Left ventricle myocardium superior (tissue), 1 donor: ENCODE measurements at regions not wholly inside any gene's neighbourhood (a gene's known extent, or its start where the extent isn't known, plus 50 kb on each side); places are given as distances from the start of the nearest gene placed in this dataset.

ENCODE experiments used
- ATAC-seq: fragments of 200-7000 bp; cut with Tn5 transposase; one replicate; pipeline ENCODE4 v1.9.1; 2020; ENCODE audit warnings: mild to moderate bottlenecking, moderate library complexity
- DNase-seq: peaks from one replicate; pipeline ENCODE4 v3.0.0-alpha.2; 2020
- intact Hi-C: fragments of 100-400 bp; cut with micrococcal nuclease; formaldehyde crosslinking; loops from one replicate; pipeline ENCODE4 v1.11.0; 2022
- donor health status: DM: no; HTN: yes; CAD: no; lungs with severe emphysema.

DNA sequence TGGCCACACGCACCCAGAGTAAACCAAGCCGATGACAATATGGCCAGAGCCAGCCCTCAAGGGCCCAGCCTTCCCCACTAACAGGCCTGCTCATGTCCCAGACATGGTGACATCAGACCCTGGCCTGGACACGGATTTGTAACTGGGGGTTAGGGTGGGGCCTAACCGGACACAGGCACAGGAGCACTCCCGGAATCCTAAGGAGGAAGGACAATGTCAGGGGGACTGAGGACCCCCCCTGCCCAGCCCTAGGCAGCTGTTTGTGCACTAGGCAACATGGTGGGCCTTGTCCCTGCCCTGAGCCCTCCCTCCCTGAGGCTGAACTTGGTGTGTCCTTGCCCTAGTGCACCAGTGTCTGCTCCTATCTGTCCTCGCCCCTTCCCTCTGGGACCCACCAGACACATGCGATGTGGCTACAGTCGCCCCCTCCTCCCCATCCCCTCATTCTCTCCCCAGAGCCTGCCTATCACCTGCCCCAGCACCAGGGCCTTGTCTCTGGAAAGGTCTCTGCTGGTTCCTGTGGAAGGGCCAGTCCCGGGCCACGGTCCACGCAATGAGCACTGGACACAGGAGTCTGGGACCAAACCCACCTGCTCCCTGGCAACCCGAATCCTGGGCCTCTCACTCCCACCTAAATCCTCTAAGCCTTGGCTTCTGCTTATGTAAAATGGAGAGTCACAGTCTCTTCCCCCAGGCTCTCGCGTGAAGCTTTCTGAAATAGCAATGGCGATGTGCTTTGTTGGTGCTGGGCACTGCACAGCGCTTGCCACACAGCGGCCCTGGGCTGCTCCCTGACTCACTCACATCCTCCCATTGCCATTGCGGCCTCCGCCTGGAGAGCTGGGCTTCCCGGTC is 76.5 kb upstream of the RAB6C start:
- DNase-seq (no peak), ATAC-seq (no peak)
- intact Hi-C loops: no loop called here

DNA sequence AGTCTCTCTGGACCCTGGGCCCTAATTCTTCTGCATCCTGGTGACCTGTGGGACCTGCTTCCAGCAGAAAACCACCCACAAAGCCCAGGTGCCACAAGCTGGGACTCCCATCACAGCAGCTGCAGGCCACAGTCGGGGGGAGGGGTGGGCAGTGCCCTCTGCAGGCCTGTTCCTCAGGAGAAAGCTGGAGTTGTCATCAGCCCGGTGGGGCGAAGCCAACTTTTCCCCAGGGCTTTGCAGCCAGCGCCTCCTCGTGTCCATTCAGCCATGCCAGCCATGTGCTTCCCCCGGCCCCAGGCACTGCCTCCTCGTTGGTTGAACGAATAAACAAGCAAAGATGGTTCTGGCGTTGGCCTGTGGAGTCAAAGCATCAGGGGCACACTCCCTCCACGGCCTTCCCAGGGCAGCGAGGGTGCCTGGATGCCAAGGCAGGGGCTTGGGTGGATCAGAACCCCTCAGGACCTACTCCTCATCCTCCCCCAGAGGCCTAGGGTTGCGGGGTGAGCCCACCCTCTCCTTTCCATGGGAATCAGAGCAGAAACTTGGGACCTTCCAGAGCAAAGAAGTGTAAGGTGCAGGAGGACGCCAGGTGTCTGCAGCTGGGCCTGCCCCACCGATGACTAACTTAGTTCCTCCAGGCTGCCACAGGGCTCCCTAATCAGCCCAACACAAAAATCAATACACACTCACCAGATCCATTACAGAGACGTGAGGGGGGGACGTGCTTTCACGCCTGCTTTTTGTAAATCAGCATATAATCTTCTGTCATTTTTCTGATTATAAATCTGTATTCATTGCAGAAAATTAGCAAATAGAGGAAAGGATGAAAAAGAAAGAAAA is 75.7 kb upstream of the RAB6C start:
- intact Hi-C loops: no loop called here

DNA sequence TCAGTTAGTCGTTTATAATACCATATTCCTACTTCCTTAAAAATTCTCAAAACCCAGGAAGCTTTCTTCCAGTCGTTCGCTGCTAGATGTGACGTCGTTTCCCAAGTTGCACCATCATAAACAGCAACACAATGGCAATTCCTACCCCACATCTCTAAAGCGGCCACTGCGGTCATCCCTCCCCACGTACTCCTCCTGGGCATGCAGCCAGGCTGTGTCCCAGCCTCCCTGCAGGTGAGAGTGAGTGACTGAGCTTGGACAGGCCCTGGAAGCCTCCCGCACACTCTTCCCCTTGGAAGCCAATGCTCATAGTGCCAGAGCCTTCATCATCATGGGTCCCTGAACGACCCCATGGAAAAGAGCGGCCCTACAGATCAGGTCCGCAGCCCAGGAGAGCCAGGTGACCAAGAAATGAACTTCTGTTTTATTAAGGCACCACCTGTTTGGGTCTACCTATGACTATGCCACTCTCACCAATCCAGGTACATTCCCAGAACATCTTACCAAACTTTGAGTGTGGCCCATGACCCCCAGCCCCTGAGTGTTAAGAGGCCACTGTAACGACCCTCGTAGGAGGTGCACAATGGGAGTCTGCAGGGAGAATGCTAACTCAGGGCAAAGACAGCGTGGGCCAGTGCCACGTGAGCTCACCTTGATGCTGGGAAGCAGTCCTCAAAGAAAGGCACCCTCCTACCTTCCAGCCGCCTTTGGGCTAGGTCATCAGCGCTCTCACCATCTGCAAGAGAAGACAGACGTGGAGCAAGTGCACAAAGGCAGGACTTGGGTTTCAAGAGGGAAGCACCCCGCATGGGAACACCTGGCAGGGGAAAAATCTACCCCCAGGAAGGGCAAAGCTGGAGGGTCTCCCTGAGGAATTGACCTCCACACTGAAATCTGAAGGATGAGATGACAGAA is 74.7 kb upstream of the RAB6C start:
- ATAC-seq (no peak), DNase-seq (no peak)
- intact Hi-C loops: no loop called here

More for the DNA sequence above, 75.7 kb upstream of the RAB6C start:
- ATAC-seq (no peak), DNase-seq (no peak)

DNA sequence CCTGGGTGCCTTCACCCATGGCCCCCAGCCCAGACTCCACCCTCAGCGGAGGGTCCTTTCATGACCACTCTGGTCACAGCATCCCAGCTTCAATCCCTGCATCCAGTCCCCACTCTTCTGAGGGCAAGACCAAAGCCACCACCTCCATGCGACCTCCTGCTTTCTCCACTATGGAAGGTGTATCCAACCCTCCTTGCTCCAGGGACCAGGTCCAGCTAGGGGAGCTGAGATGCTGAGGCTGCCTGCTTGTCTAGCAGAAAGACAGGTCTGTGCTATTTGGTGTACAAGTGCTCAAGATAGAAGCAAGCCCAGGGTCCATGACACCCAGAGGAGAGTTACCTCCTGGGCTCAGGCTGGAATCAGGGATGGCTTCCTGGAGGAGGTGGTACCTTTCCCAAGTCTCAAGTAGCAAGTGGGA is 73.8 kb upstream of the RAB6C start:
- no peak for DNase-seq
- intact Hi-C loops: no loop called here
- no peak for ATAC-seq

DNA sequence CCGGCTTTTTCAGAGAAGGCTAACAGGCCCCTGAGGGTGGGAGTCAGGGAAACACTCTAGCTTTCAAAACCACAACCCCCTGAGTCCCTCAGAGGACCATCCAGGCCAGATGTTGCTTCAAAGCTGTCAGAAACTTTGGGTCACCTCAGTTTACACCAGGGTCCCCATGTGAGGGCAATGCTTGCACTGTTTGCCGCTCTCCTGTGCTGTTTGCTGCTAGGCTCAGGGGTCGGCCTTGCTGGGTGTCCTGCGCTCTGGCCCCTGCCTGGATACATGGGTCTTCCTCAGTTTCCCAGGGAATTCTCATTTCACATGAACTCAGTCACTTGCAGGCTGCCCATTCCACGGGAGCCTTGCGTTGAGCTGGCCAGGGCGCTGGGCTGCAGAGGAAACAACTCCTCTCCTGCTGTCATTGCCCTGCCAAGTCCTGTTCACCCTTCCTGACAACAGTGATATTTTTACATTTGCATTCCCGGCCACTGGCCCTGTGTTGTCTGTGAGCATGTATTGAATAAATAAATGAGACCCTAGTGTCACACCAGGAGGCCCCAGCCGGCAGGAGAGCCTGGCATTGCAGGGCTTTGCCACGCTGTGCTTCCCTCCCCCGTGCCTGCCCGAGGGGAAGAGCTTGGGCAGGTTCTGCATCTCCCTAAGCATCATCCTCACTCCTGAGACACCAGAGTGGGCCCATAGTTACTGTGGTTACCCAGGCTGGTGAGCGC is 73.2 kb upstream of the RAB6C start:
- DNase-seq (no peak), ATAC-seq (peak; percentile 73)
- intact Hi-C loops: no loop called here

DNA sequence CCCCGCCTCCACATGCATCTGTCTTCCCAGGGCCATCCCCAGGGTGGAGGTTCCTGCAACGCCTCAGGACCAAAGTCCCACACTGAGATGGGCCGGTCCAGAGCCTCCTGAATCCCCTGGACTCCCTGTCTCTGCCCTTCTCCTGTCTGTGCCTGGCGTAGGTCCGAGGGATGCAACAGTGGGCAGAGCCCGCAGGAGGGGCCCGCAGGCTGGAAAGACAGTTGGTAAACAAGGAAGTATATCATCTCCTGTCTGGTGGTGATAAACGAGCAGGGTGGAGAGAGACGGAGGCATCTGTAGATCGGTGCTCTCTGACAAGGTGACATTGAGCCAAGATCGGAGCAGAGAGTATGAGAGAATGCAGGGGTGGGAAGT is 72.6 kb upstream of the RAB6C start:
- intact Hi-C loops: no loop called here
- no peak for DNase-seq
- ATAC-seq: no peak

DNA sequence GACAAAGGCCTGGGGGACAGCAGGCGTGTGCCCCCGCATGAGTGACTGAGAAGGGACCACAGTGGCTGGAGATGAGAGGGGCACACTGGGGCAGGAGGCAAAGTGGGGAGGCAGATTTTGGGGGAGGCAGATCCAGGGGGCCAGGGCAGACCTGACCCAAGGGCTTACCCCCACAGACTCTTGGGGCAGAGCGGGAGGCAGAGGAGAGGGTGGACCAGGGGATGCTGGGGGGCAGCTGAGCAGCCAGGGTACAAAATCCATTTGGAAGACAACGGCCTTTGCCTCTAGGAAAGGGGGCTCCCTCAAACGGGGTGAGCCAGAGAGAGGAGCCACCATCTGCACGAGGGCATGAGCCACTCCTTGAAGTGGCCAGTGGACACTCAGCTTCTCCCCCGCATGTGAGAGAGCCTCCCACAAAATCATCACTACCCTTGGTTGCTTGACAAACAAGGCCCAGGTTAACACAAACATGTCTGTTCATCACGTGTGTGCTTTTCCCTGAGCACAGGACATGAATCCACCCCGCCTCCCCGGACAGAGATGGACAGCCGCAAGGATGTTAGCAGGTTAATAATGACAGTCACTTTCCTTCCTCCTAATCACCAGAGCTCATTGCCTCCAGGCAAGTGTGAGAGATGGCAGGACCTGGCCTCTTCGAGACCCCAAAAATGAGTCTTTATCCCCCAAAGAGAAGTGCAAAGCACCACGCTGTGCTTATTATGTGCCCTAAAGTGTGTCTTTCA is 72.0 kb upstream of the RAB6C start:
- ATAC-seq (no peak), DNase-seq (no peak)
- intact Hi-C loops: no loop called here

DNA sequence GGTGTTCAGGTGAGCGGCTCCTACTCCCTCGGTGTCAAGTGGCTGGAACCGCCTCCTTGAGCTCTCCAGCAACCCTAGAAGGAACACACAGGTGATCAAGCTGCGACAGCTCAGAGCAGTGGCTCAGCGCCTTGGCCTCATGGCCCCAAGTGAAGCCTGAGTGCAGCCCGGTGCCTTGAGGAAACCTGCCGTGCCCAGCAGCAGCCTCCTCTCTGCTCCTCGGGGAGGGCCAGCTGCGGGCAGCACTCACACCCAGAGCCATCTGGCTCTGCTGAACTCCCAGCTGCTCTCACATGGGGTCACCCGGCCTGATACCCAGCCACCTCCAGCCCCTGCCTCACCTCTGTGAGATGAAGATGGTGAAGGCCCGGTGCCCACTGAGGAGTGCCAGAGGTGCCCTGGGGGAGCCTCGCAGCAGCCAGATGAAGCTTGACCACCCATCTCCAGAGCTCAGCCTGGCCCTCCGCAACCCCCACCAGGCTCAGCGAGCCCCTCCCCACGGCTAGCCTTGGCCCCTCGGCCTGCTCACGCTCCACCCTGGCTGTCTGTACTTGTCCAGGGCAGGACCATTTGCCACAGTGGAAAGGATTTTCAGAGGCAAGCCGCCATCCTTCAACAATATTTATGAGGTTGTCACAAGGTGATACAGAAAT is 70.6 kb upstream of the RAB6C start:
- intact Hi-C loops: no loop called here
- DNase-seq (no peak), ATAC-seq (no peak)

DNA sequence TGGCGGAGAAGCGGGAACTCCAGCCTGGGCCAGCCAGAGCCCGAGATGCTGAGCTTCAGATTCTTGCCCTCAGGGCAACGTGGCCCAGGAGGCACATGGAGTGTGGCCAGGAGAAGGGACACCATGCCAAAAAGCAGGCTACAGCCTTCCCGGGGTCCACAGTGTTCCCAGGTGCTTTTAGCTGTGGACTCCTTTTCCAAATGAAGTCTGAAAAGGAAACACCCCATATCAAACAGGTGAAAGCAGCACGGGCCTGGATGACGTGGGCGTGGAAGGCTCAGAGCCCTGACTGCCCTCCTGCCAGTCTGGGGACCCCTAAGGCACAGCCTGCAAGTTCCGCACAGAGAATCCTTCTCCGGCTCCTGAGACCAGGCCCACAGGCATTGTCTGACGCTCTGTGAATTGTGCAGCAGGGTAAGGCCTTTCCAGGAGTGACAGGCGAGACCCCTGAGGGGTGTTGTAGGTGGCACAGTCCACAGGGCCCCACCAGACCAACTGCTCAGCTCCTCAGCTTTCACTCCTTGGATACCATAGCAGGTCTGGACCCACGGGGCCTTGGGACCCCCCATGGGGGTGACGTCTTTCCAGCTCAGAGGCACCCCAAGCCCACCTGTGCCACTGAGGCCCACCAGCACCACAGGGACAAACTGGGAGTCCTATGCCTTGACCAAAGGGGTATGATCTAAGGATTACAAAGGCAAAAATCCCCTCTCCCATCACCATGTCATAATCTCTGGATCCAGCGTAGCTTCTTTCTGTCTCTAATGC is 69.6 kb upstream of the RAB6C start:
- no peak for DNase-seq
- no peak for ATAC-seq
- intact Hi-C loops: no loop called here

DNA sequence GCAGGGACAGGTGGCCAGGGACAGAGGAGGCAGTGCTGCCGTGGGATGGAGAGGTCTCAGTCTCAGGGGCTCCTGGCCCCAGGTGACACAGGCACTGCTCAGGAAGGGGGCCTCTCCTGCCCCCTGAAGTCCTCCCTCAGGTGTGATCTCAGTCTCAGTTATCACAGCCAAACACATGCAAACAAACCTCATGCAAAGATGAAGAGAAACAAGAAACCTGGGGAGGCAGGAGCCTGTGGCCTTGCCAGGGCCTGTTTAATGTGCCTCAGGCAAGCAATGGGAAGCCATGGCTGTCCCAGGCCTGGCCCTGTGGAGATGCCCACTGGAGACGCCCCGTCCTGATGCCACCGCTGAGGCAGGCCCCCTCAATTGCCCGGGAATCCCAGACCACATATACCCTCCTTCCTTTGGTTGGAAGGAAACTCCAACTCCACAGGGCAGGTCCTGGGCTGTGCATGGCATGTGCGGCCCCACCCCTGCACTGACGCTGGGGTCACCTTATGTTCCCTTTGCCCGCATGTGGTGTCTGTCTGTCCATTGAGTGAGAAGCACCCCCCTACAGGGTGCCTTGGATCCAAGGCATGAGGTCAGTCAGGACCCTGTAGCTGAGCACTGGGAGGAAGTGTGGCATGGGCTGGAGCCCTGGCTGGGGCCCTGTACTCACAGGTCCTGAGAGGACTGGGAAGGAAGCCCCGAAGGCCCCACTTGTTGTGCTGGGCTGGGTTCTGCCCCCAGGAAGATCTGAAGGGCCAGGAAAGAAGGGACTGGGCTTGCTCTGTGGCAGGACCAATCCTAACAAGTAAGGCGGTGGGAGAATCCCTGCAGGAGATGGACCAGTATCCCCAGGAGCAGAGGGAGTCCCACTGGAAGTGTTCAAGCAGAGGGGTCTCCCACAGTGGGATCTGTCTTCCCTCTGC is 68.8 kb upstream of the RAB6C start:
- intact Hi-C loops: no loop called here
- no peak for ATAC-seq
- DNase-seq: no peak

DNA sequence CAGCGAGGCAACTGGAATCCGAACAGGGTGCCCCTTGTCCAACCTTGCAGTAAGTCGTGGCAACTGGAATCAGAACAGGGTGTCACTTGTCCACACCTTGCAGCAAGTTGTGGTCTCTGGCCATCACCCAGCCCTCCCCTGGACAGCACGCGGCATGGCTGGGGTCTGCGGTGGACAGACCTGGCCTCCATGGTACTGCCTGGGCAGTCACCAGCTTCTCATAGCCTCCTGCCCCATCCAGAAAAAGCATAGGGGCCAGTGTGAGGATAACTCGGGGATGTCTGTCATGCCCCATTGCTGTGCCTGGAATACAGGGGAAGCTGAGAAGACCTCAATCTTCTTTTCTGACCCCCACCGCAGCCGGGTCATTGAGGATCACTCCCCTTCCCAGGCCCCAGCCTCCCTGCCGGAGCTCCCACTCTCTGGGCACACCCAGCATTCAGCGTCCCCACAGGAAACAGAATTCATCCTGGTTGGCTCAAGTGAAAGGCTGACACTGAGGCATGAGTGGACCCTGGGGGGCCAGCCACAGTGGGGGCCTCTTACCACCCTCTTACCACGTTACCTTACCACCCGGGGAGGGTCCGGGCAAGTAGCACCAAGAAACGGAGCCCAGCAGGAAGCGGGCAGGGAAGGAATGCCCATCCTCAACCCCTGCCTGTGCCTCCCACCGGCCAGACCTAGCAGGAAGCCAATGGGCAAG is 68.0 kb upstream of the RAB6C start:
- intact Hi-C loops: no loop called here
- DNase-seq: no peak

DNA sequence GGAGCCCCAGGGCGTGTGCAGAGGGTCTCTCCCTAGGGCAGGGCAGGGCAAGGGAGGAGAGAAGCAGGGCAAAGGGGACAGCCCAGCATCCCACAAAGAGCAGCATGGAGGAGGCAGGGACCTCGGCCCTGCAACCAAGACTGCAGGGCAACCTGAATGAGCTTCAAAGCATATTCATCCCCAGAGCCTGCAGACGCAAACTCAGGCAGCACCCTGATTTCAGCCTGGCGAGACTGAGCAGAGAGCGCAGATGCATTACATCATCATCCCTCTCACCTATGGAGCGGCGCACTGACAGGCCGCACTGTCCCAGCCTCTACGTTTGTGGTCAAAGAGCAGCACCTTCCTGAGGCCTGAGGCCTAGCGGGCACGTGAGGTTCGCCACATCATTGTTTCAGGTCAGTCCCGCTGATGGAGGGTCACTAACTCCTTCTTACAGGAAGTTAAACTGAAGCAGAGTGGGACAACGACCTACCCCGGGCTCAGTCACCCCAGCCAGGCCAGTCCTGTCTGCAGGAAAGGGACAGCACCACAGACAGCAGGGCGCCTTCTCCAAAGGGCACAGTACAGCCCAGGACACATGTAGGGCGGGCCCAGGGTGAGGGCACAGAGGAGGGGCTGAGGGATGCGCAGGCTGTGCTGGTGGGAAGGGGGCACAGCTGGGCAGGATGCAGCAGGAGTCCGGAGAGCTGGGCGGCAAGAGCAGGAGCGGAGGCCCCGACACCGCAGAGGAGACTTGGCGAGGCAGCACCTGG is 67.2 kb upstream of the RAB6C start:
- DNase-seq (no peak), ATAC-seq (no peak)
- intact Hi-C loops: no loop called here

More for the DNA sequence above, 68.0 kb upstream of the RAB6C start:
- no peak for ATAC-seq

DNA sequence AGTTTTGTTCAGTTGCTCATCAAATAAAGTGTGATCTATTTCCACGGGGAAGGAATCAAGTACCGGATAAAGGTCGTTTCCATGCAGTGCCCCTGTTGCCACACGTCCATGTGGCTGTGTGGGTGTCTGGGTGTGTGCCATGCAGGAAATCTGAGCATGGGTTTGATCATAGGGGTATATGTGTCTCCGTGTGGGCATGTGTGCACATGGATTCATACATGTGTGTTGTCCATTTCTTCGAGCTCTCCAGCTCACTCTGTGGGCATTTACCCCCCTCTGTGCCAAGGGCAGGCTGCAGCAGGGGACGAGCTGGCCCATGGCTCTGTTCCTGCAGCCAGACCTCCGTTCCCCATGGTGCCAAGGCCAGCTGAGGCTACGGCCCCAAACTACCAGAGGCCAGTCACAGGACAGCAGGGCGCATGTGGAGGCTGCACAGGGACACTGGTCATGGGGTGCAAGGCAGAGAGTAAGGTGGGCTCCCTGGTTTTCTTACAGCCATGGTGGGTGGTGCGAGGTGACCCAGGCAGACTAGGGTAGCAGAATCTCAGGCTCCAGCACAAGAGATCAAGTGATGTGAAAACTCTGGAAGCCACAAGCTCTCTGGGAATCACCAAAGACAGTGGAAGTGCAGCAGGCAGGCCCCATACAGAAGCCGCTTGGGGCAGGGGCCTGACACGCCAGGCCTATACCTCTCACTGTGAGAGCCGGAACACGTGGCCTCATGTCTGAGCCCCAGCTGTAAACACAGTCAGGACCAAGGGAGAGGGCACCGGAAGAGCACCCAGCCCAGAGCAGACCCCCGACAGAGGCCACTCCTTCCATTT is 66.4 kb upstream of the RAB6C start:
- DNase-seq (no peak), ATAC-seq (no peak)
- intact Hi-C loops: no loop called here
